ENCODE measurements at regions not wholly inside any gene's neighbourhood (a gene's known extent, or its start where the extent isn't known, plus 50 kb on each side); places are given as distances from the start of the nearest gene placed in this dataset.

DNA sequence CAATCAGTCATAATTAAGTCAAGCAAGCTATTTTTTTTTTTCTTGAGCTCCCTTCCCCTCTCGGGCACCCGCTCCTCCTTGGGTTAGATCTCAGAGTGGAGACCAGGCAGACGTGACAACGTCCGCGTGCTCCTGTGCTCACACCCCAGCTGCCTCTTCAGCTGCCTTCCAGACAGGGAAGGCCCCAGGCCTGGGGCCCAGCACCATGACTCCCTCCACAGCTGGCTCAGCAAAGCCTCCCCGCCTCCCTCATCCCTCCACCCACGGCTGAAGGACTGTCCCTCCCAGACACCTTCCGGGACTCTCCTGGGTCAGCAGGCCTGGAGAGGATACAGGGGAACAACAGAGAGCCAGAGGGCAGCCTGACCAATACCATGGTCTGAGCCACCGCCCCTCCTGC lies 87.9 kb upstream of the LINGO1 start:
- Histone ChIP-seq H3K4me3 (ENCODE audit: low read depth in 1 of 2, low read length in 1 of 2) (no peak overlapping the region), H3K27me3 (peaks cover 25% of the 10 kb centered on the region), H3K4me1 (ENCODE audit: control insufficient read depth in 1 of 2, insufficient read depth in 1 of 2, low read depth in 1 of 2, low read length in 1 of 2) (no peaks in the 10 kb centered on the region), H3K36me3 (no peaks in the 10 kb centered on the region), H3K9me3 (no peaks in the 10 kb centered on the region), H3K27ac (no peak overlapping the region)
- TF ChIP-seq, protein P1, sequence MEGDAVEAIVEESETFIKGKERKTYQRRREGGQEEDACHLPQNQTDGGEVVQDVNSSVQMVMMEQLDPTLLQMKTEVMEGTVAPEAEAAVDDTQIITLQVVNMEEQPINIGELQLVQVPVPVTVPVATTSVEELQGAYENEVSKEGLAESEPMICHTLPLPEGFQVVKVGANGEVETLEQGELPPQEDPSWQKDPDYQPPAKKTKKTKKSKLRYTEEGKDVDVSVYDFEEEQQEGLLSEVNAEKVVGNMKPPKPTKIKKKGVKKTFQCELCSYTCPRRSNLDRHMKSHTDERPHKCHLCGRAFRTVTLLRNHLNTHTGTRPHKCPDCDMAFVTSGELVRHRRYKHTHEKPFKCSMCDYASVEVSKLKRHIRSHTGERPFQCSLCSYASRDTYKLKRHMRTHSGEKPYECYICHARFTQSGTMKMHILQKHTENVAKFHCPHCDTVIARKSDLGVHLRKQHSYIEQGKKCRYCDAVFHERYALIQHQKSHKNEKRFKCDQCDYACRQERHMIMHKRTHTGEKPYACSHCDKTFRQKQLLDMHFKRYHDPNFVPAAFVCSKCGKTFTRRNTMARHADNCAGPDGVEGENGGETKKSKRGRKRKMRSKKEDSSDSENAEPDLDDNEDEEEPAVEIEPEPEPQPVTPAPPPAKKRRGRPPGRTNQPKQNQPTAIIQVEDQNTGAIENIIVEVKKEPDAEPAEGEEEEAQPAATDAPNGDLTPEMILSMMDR (IDR thresholded peaks at IDR 0.05) = no peak

DNA sequence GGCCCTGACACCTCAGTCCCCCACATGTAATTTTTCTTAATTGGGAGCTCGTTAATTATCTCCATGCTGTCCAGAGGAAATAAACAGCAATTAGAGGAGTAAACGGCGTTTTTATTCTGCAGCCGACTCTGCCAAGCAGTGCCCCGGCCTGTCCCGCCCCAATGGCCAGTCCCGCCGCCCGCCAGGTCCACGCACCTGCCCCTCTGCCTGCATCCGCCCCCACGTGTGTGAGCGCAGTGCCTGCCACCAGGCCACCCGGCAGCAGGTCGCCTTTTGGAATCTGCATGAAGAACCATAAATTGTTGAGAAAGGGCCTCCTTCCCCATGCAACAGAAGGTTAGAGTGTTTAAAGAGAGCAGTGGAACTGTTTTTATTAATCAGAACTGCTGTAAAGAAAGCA lies 87.5 kb upstream of the LINGO1 start:
- Histone ChIP-seq H3K4me3 (ENCODE audit: low read depth in 1 of 2, low read length in 1 of 2) (no peak overlapping the region), H3K27me3 (peaks cover 26% of the 10 kb centered on the region), H3K4me1 (ENCODE audit: control insufficient read depth in 1 of 2, insufficient read depth in 1 of 2, low read depth in 1 of 2, low read length in 1 of 2) (no peaks in the 10 kb centered on the region), H3K36me3 (no peaks in the 10 kb centered on the region), H3K27ac (no peak overlapping the region), H3K9me3 (no peaks in the 10 kb centered on the region)
- TF ChIP-seq, protein P1 (IDR thresholded peaks at IDR 0.05) = no peak

DNA sequence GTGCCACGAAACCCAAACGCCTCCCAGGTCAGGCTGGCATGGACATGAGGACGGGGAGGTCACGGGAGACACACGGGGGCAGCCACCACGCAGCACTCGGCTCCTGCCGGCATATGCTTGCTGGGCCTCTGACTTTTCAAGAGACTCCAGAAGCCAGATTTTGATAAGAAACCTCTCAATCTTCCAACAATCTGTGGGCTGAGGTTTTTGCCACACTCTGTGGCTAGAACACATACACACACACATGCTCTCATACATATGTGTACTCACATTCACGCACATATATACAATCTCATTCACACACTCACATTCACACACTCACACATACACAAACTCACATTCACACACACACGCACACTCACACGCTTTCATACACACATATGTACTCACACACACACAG lies 86.7 kb upstream of the LINGO1 start:
- no peak overlapping the region for H3K27ac ChIP-seq
- H3K4me3 ChIP-seq (ENCODE audit: low read depth in 1 of 2, low read length in 1 of 2) = no peak overlapping the region
- no peaks in the 10 kb centered on the region for H3K9me3 ChIP-seq
- no peaks in the 10 kb centered on the region for H3K4me1 ChIP-seq (ENCODE audit: control insufficient read depth in 1 of 2, insufficient read depth in 1 of 2, low read depth in 1 of 2, low read length in 1 of 2)
- no peaks in the 10 kb centered on the region for H3K36me3 ChIP-seq
- peaks cover 26% of the 10 kb centered on the region for H3K27me3 ChIP-seq
- TF ChIP-seq, protein P1 (IDR thresholded peaks at IDR 0.05) = no peak

DNA sequence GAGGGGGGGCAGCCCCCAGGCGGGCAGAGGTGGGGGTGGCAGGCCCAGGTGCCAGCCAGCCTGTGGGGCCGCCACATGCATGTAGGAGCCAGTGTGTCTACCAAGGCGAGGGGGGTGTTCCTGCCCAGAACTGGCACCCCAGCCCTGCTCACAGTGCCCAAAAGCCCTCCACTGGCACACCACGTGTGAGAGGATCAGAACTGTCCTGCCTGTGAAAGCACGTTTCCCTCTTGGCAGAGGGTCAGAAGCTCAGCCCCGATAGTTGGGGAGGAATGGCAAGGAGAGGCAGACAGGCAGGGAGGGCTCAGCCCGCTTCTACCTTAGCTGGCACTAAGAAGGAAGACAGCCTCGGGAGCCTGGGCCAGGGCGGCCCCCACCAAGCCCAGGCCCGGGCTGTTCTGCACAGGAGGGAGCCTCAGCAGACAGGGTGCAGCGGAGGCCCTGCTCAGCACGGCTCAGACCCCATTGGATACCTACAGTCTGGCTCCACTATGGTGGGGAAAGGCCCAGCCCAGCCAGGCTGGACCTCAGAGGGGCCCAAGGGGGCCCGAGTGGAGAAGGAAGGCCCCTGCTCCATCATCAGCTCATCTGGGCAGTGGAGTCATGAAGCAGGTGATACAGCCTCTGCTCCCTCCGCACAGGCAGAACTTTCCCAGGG lies 84.8 kb upstream of the LINGO1 start:
- H3K4me3 ChIP-seq (ENCODE audit: low read depth in 1 of 2, low read length in 1 of 2) = no peak overlapping the region
- H3K9me3 ChIP-seq = no peaks in the 10 kb centered on the region
- no peak overlapping the region for H3K27ac ChIP-seq
- H3K27me3 ChIP-seq = peaks cover 26% of the 10 kb centered on the region
- TF ChIP-seq, protein P1 (IDR thresholded peaks at IDR 0.05) = no peak
- H3K4me1 ChIP-seq (ENCODE audit: control insufficient read depth in 1 of 2, insufficient read depth in 1 of 2, low read depth in 1 of 2, low read length in 1 of 2) = no peaks in the 10 kb centered on the region
- H3K36me3 ChIP-seq = no peaks in the 10 kb centered on the region

DNA sequence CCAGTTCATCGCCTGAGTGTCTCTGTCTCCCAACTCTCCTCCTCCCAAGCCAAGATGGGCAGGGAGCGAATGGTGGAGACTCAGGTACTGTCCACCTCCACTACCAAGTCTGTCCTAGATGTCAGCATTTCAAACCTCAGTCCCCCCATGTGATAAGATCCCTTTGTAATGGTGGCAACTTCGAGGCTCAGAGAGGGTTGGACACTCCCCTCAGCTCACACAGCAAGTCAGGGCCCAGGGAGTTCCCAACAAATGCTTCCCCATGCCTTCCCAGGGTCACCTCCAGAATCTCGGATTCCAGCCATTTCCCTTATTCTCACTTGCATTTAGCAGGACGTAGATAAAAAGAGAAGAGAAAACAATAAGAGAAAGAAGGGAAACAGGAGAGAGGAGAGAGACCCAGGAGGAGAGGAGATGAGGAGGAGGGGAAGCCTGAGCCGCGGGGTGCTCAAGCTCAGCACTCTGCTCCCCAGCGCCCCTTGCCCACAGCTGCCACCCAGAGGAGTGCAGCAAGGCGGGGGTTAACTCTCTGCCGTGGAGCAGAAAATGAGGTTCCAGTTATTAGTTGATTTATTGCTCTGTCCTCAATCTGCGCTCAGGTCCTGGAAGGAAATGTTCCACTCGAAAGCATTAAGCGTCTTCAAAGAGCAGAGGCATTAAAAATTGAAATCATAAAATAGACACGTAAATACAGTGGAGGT lies 84.1 kb upstream of the LINGO1 start:
- Histone ChIP-seq H3K27ac (no peak overlapping the region), H3K9me3 (no peaks in the 10 kb centered on the region), H3K4me3 (ENCODE audit: low read depth in 1 of 2, low read length in 1 of 2) (no peak overlapping the region), H3K4me1 (ENCODE audit: control insufficient read depth in 1 of 2, insufficient read depth in 1 of 2, low read depth in 1 of 2, low read length in 1 of 2) (no peaks in the 10 kb centered on the region), H3K36me3 (no peaks in the 10 kb centered on the region), H3K27me3 (peaks cover 23% of the 10 kb centered on the region)
- TF ChIP-seq, protein P1 (IDR thresholded peaks at IDR 0.05) = no peak

Data from neutrophil (primary cell).